Stimulated activated effector memory CD8-positive, alpha-beta T cell treated with anti-CD3 and anti-CD28 coated beads, Interleukin-12 subunit alpha, Interleukin-12 subunit beta, amount 100 ng/mL, for 72 hours (primary cell): ENCODE measurements at regions not wholly inside any gene's neighbourhood (a gene's known extent, or its start where the extent isn't known, plus 50 kb on each side); places are given as distances from the start of the nearest gene placed in this dataset.

ENCODE experiments used
- ATAC-seq: fragments of 150-1000 bp; cut with Tn5 transposase; 2 replicates; pipeline ENCODE4 v1.10.0; 2021
- DNase-seq, 2 donors: peaks; one replicate each; pipeline ENCODE4 v3.0.0; 2021 to 2022; ENCODE audit warnings: low spot score in 2 of 2
- H3K27ac Mint-ChIP-seq: one replicate; pipeline ENCODE4 v1.8.0; 2022; ENCODE audit warnings: mild to moderate bottlenecking, mixed read lengths
- H3K36me3 Mint-ChIP-seq: one replicate; pipeline ENCODE4 v1.8.0; 2022; ENCODE audit warnings: mild to moderate bottlenecking, mixed read lengths
- H3K4me1 Mint-ChIP-seq: one replicate; pipeline ENCODE4 v1.8.0; 2022; ENCODE audit warnings: mixed read lengths
- H3K4me3 Mint-ChIP-seq: one replicate; pipeline ENCODE4 v1.8.0; 2022; ENCODE audit warnings: mild to moderate bottlenecking, mixed read lengths
- H3K9me3 Mint-ChIP-seq: one replicate; pipeline ENCODE4 v1.8.0; 2022; ENCODE audit warnings: mixed read lengths

DNA sequence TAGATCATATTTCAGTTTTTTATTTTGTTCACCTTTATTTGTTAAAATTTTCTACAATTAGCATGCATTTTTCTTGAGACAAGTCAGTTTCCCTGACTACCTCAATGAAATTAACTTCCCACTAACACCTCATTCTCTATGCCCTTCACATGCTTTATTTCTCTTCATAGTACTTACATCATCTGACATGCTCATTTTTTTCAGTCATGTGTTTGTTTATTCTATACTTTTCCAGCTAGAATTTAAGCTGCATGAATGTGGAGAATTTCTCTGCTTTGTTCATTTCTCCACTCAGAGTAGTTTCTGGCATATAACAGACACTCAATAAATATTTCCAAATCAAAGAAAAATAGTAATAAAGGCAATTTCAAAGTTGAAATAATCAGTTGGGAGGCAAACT lies 78.9 kb upstream of the SCN7A start:
- Mint-ChIP-seq H3K4me1 (no peaks in the 10 kb centered on the region), H3K4me3 (no peak overlapping the region), H3K36me3 (no peaks in the 10 kb centered on the region), H3K27ac (no peak overlapping the region), H3K9me3 (peaks cover 10% of the 10 kb centered on the region)
- ATAC-seq (no peak), DNase-seq (no peak)

- DNase-seq (no peak), ATAC-seq (no peak)
- Mint-ChIP-seq H3K27ac (no peak overlapping the region), H3K36me3 (no peaks in the 10 kb centered on the region), H3K4me1 (no peaks in the 10 kb centered on the region), H3K9me3 (peaks cover 5% of the 10 kb centered on the region), H3K4me3 (no peak overlapping the region)
These were observed 74.4 kb upstream of the SCN7A start for GRCh38 chr2:166568409-166568808.

DNA sequence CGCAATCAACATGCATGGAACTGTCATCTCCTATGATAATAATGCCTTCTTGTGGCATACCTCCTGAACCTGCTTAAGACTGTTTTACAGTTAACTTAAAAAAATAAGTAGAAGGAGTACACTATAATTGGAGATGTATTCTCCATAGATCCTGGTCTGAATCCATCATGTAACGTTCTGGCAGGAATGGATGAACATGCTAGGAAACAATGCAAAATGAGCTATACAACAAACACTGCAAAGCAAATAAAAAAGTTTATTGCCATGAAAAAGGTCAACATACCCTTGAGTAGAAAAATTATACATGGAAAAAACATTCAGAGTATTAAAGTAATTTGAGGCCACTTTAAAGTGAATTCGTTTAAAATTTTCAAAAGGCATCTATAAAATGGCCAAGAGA lies 71.5 kb upstream of the SCN7A start:
- no peak overlapping the region for H3K27ac Mint-ChIP-seq
- no peaks in the 10 kb centered on the region for H3K36me3 Mint-ChIP-seq
- H3K4me1 Mint-ChIP-seq: no peaks in the 10 kb centered on the region
- no peak overlapping the region for H3K4me3 Mint-ChIP-seq
- ATAC-seq: no peak
- H3K9me3 Mint-ChIP-seq: peaks cover 3% of the 10 kb centered on the region
- DNase-seq: no peak

- H3K9me3 Mint-ChIP-seq: peaks cover 3% of the 10 kb centered on the region
- H3K4me3 Mint-ChIP-seq: no peak overlapping the region
- no peak overlapping the region for H3K27ac Mint-ChIP-seq
- no peak for DNase-seq
- no peak for ATAC-seq
- no peaks in the 10 kb centered on the region for H3K4me1 Mint-ChIP-seq
- H3K36me3 Mint-ChIP-seq: no peaks in the 10 kb centered on the region
These were observed 69.8 kb upstream of the SCN7A start for GRCh38 chr2:166563894-166564293.

GRCh38 chr2:166560022-166560421 lies 66.0 kb upstream of the SCN7A start:
- Mint-ChIP-seq H3K4me1 (no peaks in the 10 kb centered on the region), H3K4me3 (no peak overlapping the region), H3K9me3 (no peaks in the 10 kb centered on the region)

DNA sequence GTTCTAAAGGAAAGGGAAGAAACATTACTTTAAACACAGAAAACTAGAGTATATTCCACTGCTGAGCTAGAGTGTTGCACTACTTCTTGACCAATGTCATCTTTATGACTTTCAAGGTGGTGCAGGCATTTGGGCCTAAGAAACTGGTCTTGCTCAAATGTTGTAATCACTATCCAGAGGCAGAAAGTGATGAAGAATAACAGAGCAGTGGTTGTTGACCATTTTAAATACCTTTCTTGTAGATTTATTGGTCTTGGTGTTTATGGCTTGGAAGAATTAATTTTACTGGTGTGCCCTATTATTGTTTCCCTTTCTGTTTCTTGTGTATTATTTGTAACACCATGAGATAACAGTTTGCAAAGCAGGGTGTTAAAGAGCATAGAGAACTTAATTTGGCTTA lies 56.9 kb upstream of the SCN7A start:
- Mint-ChIP-seq H3K27ac (no peak overlapping the region), H3K36me3 (no peaks in the 10 kb centered on the region), H3K4me1 (no peaks in the 10 kb centered on the region), H3K9me3 (peaks cover 3% of the 10 kb centered on the region), H3K4me3 (no peak overlapping the region)
- ATAC-seq: no peak
- DNase-seq: no peak

More at GRCh38 chr2:166560022-166560421, 66.0 kb upstream of the SCN7A start:
- no peaks in the 10 kb centered on the region for H3K36me3 Mint-ChIP-seq
- ATAC-seq (no peak), DNase-seq (no peak)
- H3K27ac Mint-ChIP-seq: no peak overlapping the region

DNA sequence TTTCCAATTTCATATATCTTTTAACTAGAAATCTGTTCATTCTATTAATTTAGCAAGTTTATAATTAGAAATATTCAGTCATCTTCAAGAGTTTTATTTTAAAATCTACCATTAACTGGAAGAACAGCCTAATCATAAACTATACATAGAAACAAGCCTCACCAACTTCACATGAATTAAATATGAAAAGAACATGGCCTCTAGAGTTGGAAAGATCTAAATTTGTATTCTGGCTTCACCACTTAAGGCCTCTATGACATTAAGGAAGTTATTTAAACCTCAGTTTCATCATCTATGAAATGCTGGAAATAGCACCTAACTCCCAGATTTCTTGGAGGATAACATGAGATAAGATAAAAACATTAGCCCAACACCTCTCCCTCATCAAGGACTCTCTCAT lies 51.4 kb upstream of the SCN7A start:
- Mint-ChIP-seq H3K9me3 (peaks cover 6% of the 10 kb centered on the region), H3K4me3 (no peak overlapping the region), H3K27ac (no peak overlapping the region), H3K36me3 (no peaks in the 10 kb centered on the region), H3K4me1 (no peaks in the 10 kb centered on the region)
- ATAC-seq (no peak), DNase-seq (no peak)
